D341Med (cell line): ENCODE measurements at regions not wholly inside any gene's neighbourhood (a gene's known extent, or its start where the extent isn't known, plus 50 kb on each side); places are given as distances from the start of the nearest gene placed in this dataset.
A peak's percentile ranks its signal among the peaks of the same experiment; 100 is the strongest.

ENCODE experiments used
- DNase-seq: peaks from one replicate; pipeline ENCODE4 v3.0.0; 2012; ENCODE audit warnings: low spot score

DNA sequence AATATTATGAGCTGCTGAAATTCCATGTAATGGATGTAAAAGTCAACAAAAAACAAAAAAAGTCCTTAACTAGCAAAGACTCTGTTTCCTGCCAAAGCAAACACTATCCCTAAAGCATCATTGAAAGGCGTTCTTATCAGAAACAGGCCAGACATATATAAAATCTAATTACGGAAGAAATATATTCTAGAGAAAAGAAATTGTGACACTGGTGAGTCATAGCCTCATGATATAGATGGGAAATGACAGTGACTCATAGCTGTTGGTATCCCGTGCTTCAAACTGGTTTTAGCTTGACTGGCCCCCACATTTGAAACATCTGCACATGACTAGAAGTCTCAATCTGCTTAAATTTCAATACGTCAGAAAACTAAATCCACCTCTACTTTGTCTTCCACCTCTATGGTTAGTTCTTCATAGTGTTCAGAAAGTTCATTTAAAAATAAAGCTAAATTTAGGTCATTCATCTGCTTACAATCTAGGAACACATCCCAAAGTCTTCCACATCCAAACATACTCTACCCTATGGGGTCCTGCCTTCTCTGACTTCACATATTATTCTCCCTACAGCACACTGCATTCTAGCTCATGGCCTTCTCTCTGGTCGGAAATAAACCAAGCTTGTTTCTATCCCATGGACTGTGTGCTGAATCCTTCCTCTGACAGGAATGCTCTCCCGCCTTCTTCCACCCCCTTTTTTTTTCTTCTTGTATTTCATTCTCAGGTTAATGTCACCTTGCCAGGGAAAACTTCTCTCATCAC lies 456.3 kb upstream of the ARRDC4 start:
- DNase-seq = no peak

GRCh38 chr15:97517737-97518136 lies 442.8 kb upstream of the ARRDC4 start:
- no peak for DNase-seq

GRCh38 chr15:97520689-97521088 lies 439.8 kb upstream of the ARRDC4 start:
- DNase-seq = no peak

DNA sequence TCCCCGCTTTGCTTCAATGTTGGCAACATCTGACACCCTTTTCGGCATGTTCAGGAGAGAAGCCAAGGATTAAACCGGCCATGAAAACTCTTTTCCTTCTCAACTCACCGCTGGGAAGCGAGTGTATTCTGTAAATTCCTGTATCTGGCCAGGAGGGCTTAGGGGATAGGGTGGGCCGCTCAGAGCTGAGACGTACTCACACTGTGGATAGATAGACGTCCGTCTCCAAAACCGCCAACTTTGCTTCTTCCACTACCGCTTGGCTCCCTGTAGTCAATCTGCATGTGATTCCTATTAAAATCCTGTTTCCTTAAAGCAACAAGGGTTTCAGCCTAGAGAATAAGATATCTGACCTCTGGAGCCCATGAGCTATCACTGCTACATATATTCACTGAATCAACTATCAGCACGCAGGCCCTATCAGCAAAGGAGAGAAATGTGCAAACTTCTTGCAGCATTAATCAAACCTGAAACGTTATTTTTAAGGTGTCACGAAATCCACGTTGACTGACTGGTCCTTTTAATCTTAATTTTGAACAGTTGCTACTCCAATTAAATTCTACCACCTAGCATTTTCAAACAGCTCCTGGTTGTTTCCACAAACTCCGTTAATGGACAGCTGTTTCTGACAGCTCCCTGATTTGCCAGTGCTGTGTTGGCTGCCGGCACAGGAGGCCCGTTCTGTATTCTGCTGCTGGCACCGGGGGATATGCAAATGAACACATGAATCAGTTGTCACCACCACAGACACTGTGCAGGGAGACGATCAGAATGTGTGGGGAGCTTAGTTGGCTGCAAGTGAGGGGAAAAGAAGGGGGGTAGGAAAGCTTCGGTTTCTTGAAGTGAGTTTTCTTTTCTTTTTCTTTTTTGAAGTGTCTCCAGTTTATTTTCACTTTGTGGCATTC lies 438.9 kb upstream of the ARRDC4 start:
- DNase-seq = no peak

DNA sequence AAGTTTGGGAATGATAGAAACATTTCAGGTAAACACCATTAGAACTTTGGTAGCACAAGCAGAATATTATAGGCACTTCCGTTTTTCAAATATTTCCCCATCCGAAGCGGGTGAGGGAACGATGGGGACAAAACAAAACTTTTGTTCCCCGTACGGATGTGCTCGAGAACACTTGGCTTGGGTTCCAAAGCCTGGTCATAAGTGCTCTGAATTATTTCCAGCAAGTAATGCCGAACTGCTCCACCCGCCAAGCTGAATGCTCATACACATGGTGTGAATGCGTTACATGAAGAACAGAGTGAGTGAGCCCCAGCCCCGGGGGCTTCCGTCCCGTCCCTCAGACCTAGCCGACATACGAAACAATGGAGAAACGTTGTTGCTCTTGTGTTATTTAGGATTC lies 438.2 kb upstream of the ARRDC4 start:
- DNase-seq = no peak

DNA sequence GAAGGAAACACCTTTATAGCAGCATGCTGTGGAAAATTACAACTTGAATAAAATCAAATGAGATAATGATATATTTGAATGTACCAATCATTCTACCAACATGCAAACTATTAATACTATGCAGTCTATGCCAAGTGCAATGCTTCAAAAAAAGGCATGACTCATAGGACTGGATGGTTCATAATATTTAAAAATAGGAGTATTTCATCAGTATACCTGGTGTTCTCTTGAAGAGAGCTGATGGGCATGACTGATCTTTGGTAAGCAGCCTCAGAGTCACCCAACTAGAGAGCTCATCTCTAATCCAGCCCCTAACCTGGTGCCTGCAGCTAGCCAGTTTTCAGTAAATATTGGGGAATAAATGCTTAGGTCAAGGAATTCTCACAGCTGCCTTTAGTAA lies 434.7 kb upstream of the ARRDC4 start:
- no peak for DNase-seq

GRCh38 chr15:97528238-97528637 lies 432.3 kb upstream of the ARRDC4 start:
- no peak for DNase-seq

DNA sequence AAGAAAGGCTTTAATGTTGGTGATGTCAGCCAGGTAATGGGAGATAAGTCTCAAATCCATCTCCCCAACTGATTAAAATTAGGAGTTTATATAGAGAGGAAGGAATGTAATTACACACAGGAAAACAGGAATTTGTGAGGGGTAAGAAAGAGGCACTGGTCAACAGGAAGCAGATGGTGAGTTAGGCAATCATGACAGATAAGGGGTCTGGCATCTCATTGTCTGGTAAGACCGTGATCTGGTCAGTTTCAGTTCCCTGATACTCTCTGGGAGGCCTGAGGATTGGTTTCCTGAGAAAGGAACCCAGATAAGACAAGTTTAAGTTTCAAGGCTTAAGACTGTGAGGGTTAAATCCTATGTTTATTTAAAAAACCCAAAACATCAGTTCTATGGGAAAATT lies 414.7 kb upstream of the ARRDC4 start:
- DNase-seq = no peak

DNA sequence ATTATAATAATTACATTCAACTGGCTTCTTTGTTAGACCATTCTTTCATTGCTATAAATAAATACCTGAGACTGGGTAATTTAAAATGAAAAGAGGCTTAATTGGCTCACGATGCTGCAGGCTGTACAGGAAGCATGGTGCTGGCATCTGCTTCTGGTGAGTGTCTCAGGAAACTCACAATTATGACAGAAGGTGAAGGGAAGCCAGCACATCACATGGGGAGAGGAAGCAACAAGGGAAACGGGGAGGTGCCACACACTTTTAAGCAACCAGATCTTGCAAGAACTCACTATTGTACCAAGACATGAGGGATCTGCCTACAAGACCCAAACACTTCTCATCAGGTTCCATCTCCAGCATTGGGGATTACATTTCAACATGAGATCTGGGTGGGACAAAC lies 413.1 kb upstream of the ARRDC4 start:
- no peak for DNase-seq

DNA sequence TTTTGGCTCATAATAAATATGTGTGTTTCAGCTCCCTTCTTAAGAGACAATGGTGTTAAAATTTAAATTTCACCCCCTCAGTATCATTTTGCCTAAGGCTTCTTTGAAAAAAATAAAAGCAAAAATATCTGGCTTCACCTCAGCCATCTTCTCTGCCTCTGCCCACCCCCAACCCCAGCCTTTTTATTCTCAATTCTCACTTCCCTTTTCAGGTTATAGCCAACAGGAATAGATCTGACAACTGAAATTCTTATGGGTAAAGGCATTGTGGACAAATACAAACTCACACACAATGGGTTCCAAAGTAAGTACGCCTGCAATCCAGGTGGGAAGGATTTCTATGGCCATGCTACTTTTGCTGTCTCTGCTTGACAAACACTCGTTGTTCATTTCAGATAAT lies 399.0 kb upstream of the ARRDC4 start:
- DNase-seq = no peak

- no peak for DNase-seq
Observed at GRCh38 chr15:97563516-97563915, 397.0 kb upstream of the ARRDC4 start.

- DNase-seq = no peak
Observed at GRCh38 chr15:97566961-97567360, 393.5 kb upstream of the ARRDC4 start.

GRCh38 chr15:97567411-97567810 lies 393.1 kb upstream of the ARRDC4 start:
- DNase-seq = no peak

DNA sequence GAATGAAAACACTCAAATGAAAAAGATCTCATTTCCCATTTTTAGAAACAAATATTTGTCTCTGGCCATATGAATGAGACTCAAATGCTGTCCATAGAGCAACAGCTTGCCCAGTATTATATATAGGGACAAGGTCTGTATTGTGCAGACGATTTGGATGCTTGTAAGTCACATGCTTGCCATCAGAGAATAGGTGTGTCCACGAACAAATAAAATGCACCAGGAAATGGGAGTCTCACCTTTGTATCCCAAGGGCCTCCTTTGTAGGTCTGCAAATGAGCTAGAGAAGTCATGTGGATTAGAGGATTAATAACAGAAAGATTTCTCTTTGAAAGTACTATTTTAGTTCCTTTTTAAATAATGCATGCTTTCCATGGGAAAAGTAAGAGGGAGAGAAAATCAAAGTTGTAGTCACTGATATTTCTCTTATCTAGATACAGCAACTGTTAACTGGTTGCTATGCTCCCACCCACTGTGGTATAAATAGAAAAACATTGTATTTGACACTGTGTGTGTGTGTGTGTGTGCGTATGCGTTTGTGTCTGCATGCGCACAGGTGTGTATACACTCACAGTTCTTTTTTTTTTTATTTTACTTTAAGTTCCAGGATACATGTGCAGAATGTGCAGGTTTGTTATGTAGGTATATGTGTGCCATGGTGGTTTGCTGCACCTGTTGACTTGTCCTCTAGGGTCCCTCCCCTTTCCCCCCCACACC lies 383.4 kb upstream of the ARRDC4 start:
- no peak for DNase-seq

GRCh38 chr15:97585408-97585807 lies 375.1 kb upstream of the ARRDC4 start:
- DNase-seq = no peak

DNA sequence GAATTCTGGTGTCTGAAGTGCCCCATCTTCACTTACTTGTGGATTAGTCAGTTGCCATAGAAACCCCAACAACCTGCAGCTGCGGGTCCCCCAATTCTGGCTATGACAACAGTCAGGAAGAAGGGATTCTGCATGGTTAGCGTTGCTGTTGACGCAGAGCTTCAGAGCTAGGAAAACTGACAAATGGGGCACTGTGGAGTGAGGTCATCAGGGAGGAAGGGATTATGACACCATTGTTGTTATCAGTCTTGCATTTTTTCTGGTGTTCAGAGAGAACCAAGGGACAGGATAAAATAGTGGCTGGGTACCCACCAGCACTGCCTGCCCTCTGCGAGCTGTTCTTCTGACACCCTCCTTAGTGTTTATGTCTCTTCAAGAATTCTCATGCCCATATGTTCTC lies 367.7 kb upstream of the ARRDC4 start:
- no peak for DNase-seq

DNA sequence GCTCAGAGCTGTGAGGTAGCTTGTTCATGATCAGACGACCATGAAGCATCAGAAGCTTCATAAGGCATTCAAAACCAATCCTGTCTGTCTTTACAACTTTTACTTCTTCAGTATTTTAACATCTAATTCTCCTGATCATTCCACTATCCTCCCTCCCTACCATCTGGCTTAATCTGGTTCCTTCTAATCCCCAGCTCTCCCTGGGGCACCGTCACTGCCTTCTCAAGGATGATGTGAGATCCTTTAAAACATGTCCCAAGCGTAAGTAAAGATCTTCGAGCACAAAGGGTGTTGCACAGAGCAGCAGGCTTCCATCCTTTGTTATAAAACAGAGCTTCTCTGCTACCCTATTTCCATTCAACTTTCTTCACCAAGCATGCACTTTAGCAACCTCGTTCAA lies 362.7 kb upstream of the ARRDC4 start:
- DNase-seq = peak; percentile 57

DNA sequence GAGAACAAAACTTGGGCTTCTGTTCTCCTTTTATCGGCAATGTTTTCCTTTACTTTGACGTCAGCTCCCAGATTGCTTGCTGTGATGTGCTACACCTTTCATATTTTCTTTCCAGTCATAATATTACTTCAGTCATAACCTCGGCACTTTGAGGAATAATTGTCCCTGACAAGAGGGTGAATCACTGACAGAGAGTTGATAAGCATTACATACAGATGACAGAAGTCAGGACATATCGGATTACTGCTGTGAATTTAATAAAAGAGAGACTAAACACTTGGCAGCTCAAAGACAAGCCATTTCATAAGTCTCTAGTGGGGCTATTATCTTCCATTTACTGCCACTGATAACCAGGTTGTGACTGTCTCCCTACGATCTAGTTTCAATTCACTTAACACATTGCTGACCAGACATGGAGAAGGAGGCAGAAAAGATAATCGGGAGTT lies 362.1 kb upstream of the ARRDC4 start:
- DNase-seq = no peak

DNA sequence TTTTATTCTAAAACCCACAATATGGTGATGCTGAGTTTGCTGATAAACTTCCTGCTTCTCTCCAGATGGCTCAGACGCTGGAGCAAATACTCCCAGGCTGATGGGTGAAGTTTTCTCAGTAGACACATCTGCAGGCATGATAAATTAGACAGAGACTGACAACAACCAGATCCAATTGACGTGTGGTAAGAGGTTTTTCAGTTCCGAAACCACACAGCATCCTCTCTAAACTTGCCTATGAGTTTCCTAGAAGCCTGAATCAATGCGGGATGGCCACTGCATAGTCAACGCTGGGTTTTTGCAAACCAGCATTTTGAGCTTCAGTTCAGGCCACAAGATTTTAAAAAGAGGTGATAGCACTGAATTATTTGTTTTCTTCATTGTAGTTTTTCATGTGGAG lies 360.3 kb upstream of the ARRDC4 start:
- no peak for DNase-seq

- DNase-seq = no peak
Observed at GRCh38 chr15:97604677-97605076, 355.8 kb upstream of the ARRDC4 start.

DNA sequence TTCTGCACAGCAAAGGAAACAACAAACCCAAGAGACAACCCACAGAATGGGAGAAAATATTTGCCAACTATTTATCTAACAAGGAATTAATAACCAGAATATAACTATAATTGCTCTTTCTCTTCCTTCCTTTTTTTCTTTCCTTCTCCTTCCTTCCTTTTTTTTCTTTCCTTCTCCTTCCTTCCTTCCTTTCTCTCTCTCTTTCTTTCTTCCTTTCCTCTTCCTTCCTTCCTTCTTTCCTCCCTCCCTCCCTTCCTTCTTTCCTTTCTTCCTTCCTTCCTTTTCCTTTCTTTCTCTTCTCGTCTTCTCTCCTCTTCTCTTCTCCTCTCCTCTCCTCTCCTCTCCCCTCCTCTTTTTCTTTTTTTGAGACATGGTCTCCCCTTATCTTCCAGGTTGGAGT lies 345.4 kb upstream of the ARRDC4 start:
- DNase-seq = no peak

- DNase-seq = no peak
Observed at GRCh38 chr15:97623091-97623661, 337.3 kb upstream of the ARRDC4 start.
